ENCODE measurements at regions not wholly inside any gene's neighbourhood (a gene's known extent, or its start where the extent isn't known, plus 50 kb on each side); places are given as distances from the start of the nearest gene placed in this dataset.
A peak's percentile ranks its signal among the peaks of the same experiment; 100 is the strongest.
"Not testable (repeated sequence)": the region's sequence is repeated elsewhere in the genome, so short reads cannot be mapped to it uniquely, and the experiment has no call there.

GRCh38 chr2:67614454-67614853, 217.3 kb downstream of the ETAA1 start:
- DNase-seq (ENCODE audit: low read depth in 4 of 4, low spot score in 2 of 4), result no peak

DNA sequence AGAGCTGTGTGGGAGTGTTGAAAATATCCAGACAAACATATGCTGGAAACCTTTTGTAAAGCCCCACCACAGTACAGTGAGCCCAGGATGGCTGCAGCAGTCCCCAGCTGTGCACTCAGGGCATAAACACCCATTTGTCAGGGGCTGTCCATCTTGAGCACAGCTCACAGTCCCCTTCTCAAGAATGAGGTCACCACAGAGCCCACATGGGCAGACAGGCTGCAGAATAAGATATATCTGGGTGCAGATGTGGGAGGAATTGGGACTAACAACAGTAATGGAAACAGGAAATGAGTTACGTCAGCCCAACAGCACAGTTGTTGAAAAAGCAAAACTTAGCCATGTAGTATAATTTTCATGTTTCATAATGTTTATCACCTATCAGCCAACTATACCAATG, 219.6 kb downstream of the ETAA1 start:
- DNase-seq (ENCODE audit: low read depth in 4 of 4, low spot score in 2 of 4), result peak in 1 of 4 donors; percentile 34

- no peak for DNase-seq (ENCODE audit: low read depth in 4 of 4, low spot score in 2 of 4)
These were observed 222.1 kb downstream of the ETAA1 start for GRCh38 chr2:67619204-67619603.

DNA sequence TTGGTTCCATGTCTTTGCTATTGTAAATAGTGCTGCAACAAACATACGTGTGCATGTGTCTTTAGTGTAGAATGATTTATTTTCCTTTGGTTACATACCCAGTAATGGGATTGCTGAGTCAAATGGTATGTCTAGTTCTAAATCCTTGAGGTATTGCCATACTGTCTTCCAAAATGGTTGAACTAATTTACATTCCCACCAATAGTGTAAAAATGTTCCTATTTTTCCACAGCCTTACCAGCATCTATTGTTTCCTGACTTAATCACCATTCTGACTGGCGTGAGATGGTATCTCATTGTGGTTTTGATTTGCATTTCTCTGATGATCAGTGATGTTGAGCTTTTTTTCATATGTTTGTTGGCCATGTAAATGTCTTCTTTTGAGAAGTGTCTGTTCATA, 226.6 kb downstream of the ETAA1 start:
- DNase-seq (ENCODE audit: low read depth in 4 of 4, low spot score in 2 of 4), result not testable (repeated sequence)

- DNase-seq (ENCODE audit: low read depth in 4 of 4, low spot score in 2 of 4), result no peak
These were observed 228.0 kb downstream of the ETAA1 start for GRCh38 chr2:67625178-67625577.

GRCh38 chr2:67625690-67626475, 228.8 kb downstream of the ETAA1 start:
- no peak for DNase-seq (ENCODE audit: low read depth in 4 of 4, low spot score in 2 of 4)

DNA sequence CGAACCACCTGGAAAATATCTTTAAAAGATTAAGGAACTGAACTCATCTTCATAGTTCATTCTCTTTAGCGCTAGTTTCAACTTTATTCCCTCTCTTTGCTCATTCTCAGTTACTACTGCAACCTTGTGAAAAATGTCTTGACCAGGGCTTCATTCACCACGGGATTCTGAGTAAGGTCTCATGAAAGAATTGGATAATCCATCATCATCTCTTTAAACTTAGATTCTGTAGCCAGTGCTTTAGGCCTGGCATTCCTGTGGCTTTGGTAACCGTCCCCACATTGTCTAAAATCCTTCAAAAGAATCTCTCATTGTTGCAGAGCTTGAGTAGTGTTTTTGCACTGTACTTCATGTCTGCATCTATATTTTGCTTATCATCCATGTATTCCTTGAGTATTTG, 229.5 kb downstream of the ETAA1 start:
- no peak for DNase-seq (ENCODE audit: low read depth in 4 of 4, low spot score in 2 of 4)

DNA sequence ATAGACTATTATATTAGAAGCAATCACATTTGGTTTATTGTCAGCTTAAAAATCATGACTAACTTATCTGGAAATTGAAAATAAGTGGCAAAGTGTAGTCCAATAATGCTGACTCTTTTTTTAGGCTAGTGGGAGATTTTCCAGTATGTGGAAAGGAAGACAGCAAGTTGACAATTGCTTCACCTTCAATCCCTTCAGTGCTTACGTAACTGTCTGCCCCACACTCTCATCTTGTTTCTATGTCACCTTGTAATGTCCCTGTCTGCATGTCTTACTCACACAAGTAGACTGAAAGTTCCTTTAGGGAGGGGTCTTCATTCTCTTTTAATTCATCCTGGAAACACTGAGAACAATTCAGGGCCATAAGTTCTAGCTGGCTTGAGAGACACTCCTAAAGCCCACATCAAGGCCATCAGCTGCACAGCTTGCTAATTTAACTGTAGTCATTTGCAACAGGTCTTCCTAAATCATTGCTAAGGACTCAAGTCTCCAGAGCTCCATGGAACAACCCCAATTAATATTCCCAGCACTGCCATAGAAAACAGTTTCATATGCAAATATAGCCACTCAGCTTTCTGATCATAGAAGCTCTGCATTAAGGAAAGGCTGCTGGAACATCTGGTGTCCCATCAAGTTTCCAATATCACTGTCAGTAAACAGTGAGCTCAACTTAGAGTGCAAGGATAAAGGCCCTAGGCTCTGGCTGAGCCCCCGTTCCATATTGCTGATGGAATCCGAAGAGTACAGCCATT, 230.5 kb downstream of the ETAA1 start:
- no peak for DNase-seq (ENCODE audit: low read depth in 4 of 4, low spot score in 2 of 4)

GRCh38 chr2:67628892-67629291, 231.8 kb downstream of the ETAA1 start:
- DNase-seq (ENCODE audit: low read depth in 4 of 4, low spot score in 2 of 4), result no peak

DNA sequence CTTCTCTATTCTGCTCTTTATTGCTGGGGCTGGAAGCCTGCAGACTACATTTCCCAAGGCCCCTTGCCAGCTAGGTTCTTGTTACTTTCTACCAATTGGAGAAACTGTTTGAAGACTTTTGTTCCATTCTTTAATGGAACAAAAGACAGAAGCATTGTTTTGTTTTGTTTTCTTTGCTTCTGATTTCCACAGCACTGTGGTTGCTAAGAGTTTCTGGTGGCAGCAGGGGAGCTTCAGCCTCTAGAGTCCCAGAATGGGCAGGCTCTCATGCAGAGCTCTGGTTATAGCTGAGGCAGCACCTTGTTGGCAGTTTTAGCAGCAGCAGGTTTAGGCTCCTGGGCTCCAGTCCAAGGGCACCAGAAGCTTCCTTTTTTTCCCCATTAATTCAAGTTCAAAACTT, 234.3 kb downstream of the ETAA1 start:
- no peak for DNase-seq (ENCODE audit: low read depth in 4 of 4, low spot score in 2 of 4)

- DNase-seq (ENCODE audit: low read depth in 4 of 4, low spot score in 2 of 4), result no peak
These were observed 236.2 kb downstream of the ETAA1 start for GRCh38 chr2:67633212-67633856.

DNA sequence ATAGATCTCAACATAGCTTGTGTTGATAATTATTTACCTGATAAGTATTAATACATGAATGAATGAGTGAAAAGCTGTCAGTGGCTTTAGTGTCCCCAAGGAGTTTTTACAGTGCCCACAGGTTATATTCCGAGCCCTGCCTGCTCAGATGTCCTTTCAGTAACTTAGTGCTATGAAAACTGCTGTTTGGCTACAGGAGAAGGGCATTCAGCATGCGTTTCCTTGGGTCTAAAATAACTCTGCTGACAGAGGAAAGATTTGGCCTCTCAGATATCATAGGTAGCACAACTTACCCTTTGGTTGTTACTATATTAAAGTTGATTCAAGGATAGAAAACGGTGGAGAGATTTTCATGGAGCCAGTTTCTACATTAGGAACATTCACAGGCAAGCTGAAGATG, 241.0 kb downstream of the ETAA1 start:
- no peak for DNase-seq (ENCODE audit: low read depth in 4 of 4, low spot score in 2 of 4)

GRCh38 chr2:67641312-67642045, 244.3 kb downstream of the ETAA1 start:
- no peak for DNase-seq (ENCODE audit: low read depth in 4 of 4, low spot score in 2 of 4)

- DNase-seq (ENCODE audit: low read depth in 4 of 4, low spot score in 2 of 4), result no peak
These were observed 244.9 kb downstream of the ETAA1 start for GRCh38 chr2:67642046-67642382.

GRCh38 chr2:67642961-67643360, 245.8 kb downstream of the ETAA1 start:
- DNase-seq (ENCODE audit: low read depth in 4 of 4, low spot score in 2 of 4), result no peak

- no peak for DNase-seq (ENCODE audit: low read depth in 4 of 4, low spot score in 2 of 4)
These were observed 248.4 kb downstream of the ETAA1 start for GRCh38 chr2:67645280-67646138.

DNA sequence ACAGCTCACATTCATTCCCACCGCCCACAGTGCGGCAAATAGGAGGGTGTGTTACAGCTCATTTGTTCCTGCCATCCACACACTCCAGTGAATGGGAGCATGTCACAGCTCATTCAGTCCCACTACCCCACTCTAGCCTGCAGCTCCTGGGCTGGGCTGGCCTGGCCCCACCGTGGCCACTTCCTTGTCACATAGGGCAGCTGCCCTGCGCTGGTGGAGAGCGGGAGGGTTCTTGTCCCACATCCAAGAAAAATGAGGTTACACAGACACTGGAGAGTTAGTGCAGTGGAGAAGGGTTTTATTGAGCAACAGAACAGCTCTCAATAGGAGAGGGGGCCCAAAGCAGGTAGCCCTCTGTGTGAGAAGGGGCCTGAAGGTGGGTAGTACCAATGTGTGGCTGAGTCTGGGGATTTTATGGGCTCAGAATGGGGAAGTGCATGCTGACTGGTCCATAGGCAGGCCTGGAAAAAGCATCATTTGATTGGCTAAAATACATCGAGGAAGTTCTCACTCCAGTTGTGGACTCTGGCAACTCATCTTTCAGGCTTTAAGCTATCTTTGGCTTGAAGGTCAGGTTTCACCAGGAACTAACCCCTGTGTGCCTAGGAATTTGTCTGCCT, 249.7 kb downstream of the ETAA1 start:
- DNase-seq (ENCODE audit: low read depth in 4 of 4, low spot score in 2 of 4), result no peak

DNA sequence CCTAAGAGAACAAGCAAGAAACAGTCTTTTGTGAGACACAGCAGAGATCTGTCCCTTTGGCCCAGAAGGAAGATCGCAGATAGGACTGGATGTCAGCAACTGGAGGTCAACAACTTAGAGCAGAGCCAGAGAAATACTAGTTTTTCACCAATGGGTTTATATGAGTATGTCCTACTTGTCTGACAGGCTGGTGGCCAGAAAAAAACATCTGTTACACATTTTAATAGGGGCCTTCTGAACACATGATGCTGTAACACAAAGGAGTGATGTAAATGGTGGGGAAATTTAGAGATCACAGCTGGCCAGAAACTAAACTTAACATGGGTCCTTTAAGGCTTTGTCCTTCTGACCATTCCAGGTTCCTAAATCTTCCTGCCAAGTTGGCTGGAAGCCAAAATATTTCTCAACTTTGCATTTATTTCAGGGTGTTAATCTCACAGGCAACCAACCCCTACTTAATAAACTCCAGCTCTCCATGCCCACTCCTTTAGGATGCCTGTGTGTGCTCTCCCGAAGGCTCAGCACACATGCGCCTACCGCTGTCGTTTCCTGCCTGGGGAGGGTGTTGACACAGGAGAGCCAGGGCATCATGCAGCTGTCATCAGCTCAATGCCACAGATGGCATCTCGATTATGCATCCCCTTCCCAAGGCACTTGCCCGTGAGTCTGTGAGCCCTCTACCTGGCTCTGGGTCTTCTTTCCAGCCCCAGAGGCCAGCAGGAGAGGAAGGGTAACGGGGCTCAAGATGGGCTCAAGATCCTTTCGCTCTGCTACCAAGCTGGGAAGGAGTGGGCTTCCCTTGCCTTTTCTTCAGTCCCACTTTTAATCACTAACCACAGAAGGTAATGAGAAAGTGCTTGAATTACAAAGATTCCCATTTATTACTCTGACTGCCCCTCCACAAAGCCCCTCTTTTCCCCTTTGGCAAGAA, 252.5 kb downstream of the ETAA1 start:
- peak in 1 of 4 donors; percentile 57 for DNase-seq (ENCODE audit: low read depth in 4 of 4, low spot score in 2 of 4)
